ENCODE measurements at regions not wholly inside any gene's neighbourhood (a gene's known extent, or its start where the extent isn't known, plus 50 kb on each side); places are given as distances from the start of the nearest gene placed in this dataset.

DNA sequence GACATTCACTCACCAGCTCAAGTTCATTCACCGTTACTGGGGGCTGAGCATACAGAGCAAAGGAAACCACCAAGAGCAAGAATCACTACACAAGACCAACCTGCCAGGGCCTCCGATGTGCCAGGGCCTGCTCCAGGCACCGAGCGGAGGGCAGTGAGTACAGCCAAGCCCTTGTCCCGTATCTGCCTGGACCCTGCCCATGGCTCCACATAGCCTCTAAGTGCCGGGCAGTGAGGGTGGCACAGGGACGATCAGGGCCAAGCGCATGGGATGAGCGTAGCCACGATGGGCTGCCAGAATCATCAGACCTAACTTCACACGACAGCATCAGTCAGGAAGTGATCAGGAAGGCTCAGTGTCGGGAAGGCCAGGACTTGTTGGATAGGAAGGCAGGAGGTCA is 199.6 kb downstream of the BCL11B start:
- no peak for ATAC-seq (ENCODE audit: insufficient number of reproducible peaks, low FRiP score, low read depth)
- Histone ChIP-seq H3K36me3 (no peaks in the 10 kb centered on the region), H3K4me3 (no peak overlapping the region), H3K27ac (no peak overlapping the region), H3K27me3 (replicated peaks; ENCODE audit: insufficient read depth) (no peaks in the 10 kb centered on the region), H3K9me3 (peaks cover 4% of the 10 kb centered on the region), H3K4me1 (ENCODE audit: control insufficient read depth in 1 of 2, low read depth in 2 of 2) (no peaks in the 10 kb centered on the region)
- TF ChIP-seq, protein P1, sequence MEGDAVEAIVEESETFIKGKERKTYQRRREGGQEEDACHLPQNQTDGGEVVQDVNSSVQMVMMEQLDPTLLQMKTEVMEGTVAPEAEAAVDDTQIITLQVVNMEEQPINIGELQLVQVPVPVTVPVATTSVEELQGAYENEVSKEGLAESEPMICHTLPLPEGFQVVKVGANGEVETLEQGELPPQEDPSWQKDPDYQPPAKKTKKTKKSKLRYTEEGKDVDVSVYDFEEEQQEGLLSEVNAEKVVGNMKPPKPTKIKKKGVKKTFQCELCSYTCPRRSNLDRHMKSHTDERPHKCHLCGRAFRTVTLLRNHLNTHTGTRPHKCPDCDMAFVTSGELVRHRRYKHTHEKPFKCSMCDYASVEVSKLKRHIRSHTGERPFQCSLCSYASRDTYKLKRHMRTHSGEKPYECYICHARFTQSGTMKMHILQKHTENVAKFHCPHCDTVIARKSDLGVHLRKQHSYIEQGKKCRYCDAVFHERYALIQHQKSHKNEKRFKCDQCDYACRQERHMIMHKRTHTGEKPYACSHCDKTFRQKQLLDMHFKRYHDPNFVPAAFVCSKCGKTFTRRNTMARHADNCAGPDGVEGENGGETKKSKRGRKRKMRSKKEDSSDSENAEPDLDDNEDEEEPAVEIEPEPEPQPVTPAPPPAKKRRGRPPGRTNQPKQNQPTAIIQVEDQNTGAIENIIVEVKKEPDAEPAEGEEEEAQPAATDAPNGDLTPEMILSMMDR (IDR thresholded peaks at IDR 0.05) = no peak
- no peak for DNase-seq (ENCODE audit: low spot score)

DNA sequence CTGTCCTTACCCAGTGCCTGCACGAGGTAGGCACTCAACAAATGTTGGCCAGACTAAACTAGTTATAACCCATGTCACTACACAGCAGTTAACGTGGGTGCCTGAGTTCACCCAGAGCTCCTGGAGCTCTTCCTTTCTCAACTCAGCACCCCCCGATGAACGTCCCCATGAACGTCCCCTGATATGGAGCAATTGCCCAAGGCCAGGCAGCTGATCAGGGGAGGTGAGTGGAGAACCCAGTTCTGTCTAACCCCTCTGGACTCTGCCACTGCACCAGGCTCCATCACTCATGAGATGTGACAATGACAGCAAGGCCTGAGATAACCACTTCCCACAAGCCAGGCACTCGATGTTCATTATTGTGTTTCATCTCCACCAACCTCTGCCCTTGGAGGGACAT is 199.0 kb downstream of the BCL11B start:
- H3K4me1 ChIP-seq (ENCODE audit: control insufficient read depth in 1 of 2, low read depth in 2 of 2) = no peaks in the 10 kb centered on the region
- no peaks in the 10 kb centered on the region for H3K36me3 ChIP-seq
- H3K27me3 ChIP-seq (replicated peaks; ENCODE audit: insufficient read depth) = no peaks in the 10 kb centered on the region
- no peak overlapping the region for H3K4me3 ChIP-seq
- ATAC-seq (ENCODE audit: insufficient number of reproducible peaks, low FRiP score, low read depth) (no peak), DNase-seq (ENCODE audit: low spot score) (no peak)
- TF ChIP-seq, protein P1 (IDR thresholded peaks at IDR 0.05) = no peak
- peaks cover 4% of the 10 kb centered on the region for H3K9me3 ChIP-seq
- no peak overlapping the region for H3K27ac ChIP-seq

DNA sequence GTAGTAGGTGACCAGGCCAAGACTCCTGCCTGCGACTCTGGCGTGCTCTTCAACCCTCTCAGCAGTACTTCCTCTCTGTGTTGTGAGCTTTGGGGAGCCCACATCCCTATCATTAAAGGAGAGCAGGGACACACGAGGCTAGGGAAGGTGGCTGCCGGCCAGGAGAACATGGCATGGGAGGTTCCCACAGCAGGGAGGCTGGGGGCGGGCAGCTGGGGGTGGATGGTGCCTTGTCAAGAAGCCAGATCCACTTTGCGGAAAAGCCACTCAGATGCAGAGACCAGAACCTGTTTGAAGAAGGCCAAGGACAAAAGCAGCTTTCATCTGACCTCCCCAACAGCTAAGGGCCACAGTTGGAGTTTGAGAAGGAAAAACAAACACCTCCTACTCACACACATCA is 198.6 kb downstream of the BCL11B start:
- TF ChIP-seq, protein P1 (IDR thresholded peaks at IDR 0.05) = no peak
- Histone ChIP-seq H3K9me3 (peaks cover 4% of the 10 kb centered on the region), H3K4me1 (ENCODE audit: control insufficient read depth in 1 of 2, low read depth in 2 of 2) (no peaks in the 10 kb centered on the region), H3K27me3 (replicated peaks; ENCODE audit: insufficient read depth) (no peaks in the 10 kb centered on the region), H3K36me3 (no peaks in the 10 kb centered on the region), H3K27ac (no peak overlapping the region), H3K4me3 (no peak overlapping the region)
- no peak for ATAC-seq (ENCODE audit: insufficient number of reproducible peaks, low FRiP score, low read depth)
- DNase-seq (ENCODE audit: low spot score) = no peak

DNA sequence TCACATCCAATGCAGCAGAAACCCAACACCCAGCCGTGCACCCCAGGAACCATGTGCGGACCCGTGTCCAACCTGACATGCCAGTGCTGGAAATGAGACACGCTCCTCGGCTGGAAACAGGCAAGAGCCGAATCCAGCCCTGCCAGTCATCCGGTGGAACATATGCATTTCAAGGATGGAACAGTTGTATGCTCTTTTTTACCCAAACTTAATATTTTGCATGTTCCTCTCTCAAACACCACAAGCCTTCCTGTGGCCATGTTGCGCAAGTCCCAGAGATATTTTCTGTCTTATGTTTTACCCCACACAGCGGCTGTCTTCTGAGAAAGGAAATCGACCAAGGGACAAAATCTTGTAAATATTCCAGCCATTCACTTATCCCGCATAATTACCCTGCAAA is 196.9 kb downstream of the BCL11B start:
- TF ChIP-seq, protein P1 (IDR thresholded peaks at IDR 0.05) = no peak
- no peaks in the 10 kb centered on the region for H3K27me3 ChIP-seq (replicated peaks; ENCODE audit: insufficient read depth)
- DNase-seq (ENCODE audit: low spot score) (no peak), ATAC-seq (ENCODE audit: insufficient number of reproducible peaks, low FRiP score, low read depth) (no peak)
- H3K4me1 ChIP-seq (ENCODE audit: control insufficient read depth in 1 of 2, low read depth in 2 of 2) = no peaks in the 10 kb centered on the region
- H3K27ac ChIP-seq = no peak overlapping the region
- H3K36me3 ChIP-seq = no peaks in the 10 kb centered on the region
- H3K4me3 ChIP-seq = no peak overlapping the region
- peaks cover 4% of the 10 kb centered on the region for H3K9me3 ChIP-seq

DNA sequence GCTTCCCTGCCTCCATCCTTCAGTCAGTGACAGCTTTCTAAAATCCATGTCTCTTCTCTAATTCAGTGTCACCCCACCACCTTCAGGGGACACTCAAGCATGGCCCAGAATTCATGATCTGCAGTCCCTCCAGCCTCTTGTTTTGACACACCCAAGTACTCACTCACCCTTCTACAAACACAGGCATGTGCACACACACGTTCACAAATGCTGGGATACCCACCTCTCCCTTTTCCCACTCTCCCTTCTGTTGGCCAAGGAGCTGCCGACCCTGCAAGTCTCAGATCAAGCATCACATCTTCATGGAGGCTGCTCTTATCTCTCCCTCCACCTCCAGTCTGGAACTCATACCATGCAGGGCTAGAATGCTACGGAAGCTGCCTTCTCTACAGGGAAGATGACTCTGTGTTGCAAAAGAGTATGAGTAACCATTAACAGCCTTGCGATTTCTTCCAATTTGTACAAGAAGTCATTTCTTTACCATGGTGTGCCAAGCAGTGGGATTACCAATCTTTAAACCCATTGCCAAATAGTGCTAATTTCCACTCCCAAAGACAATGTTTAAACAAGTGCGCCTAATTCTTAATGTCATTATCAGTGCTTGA is 196.1 kb downstream of the BCL11B start:
- no peak for DNase-seq (ENCODE audit: low spot score)

More for the DNA sequence above, 196.1 kb downstream of the BCL11B start:
- Histone ChIP-seq H3K27me3 (replicated peaks; ENCODE audit: insufficient read depth) (no peaks in the 10 kb centered on the region), H3K27ac (no peak overlapping the region), H3K4me1 (ENCODE audit: control insufficient read depth in 1 of 2, low read depth in 2 of 2) (no peaks in the 10 kb centered on the region), H3K9me3 (peaks cover 7% of the 10 kb centered on the region), H3K4me3 (no peak overlapping the region), H3K36me3 (no peaks in the 10 kb centered on the region)
- ATAC-seq (ENCODE audit: insufficient number of reproducible peaks, low FRiP score, low read depth) = no peak
- TF ChIP-seq, protein P1 (IDR thresholded peaks at IDR 0.05) = no peak
